Suppressor macrophage treated with lipopolysaccharide for 4 hours (primary cell): ENCODE measurements at regions not wholly inside any gene's neighbourhood (a gene's known extent, or its start where the extent isn't known, plus 50 kb on each side); places are given as distances from the start of the nearest gene placed in this dataset.

Experiments
- DNase-seq: peaks from one replicate; pipeline ENCODE4 v3.0.0-alpha.2; 2020

GRCh38 chr6:147043994-147044477, 160.2 kb upstream of the STXBP5 start:
- peak; percentile 23 for DNase-seq

GRCh38 chr6:147046141-147046877, 157.9 kb upstream of the STXBP5 start:
- DNase-seq = no peak

GRCh38 chr6:147048930-147049329, 155.3 kb upstream of the STXBP5 start:
- no peak for DNase-seq

GRCh38 chr6:147053311-147053921, 150.8 kb upstream of the STXBP5 start:
- no peak for DNase-seq

- DNase-seq = no peak
Measured at GRCh38 chr6:147054158-147054557, 150.1 kb upstream of the STXBP5 start.

GRCh38 chr6:147054871-147055270, 149.3 kb upstream of the STXBP5 start:
- no peak for DNase-seq

- no peak for DNase-seq
Measured at GRCh38 chr6:147055821-147056392, 148.3 kb upstream of the STXBP5 start.

GRCh38 chr6:147057188-147057587, 147.0 kb upstream of the STXBP5 start:
- DNase-seq = peak; percentile 19

- no peak for DNase-seq
Measured at GRCh38 chr6:147057705-147058342, 146.4 kb upstream of the STXBP5 start.

- no peak for DNase-seq
Measured at GRCh38 chr6:147058786-147059385, 145.3 kb upstream of the STXBP5 start.

GRCh38 chr6:147060636-147061035, 143.6 kb upstream of the STXBP5 start:
- DNase-seq = no peak

GRCh38 chr6:147061252-147061651, 143.0 kb upstream of the STXBP5 start:
- DNase-seq = no peak

- peak; percentile 15 for DNase-seq
Measured at GRCh38 chr6:147063469-147064031, 140.7 kb upstream of the STXBP5 start.

- DNase-seq = no peak
Measured at GRCh38 chr6:147065786-147066185, 138.4 kb upstream of the STXBP5 start.

GRCh38 chr6:147067184-147067583, 137.0 kb upstream of the STXBP5 start:
- DNase-seq = no peak

- no peak for DNase-seq
Measured at GRCh38 chr6:147071776-147072175, 132.4 kb upstream of the STXBP5 start.

GRCh38 chr6:147075381-147075780, 128.8 kb upstream of the STXBP5 start:
- DNase-seq = no peak

GRCh38 chr6:147077251-147077650, 127.0 kb upstream of the STXBP5 start:
- no peak for DNase-seq

GRCh38 chr6:147078106-147078505, 126.1 kb upstream of the STXBP5 start:
- DNase-seq = no peak

- DNase-seq = no peak
Measured at GRCh38 chr6:147078602-147079001, 125.6 kb upstream of the STXBP5 start.

GRCh38 chr6:147080225-147080624, 124.0 kb upstream of the STXBP5 start:
- no peak for DNase-seq

GRCh38 chr6:147081076-147081609, 123.1 kb upstream of the STXBP5 start:
- DNase-seq = no peak

GRCh38 chr6:147087641-147088040, 116.6 kb upstream of the STXBP5 start:
- no peak for DNase-seq
